ENCODE measurements at regions not wholly inside any gene's neighbourhood (a gene's known extent, or its start where the extent isn't known, plus 50 kb on each side); places are given as distances from the start of the nearest gene placed in this dataset.

- no peaks in the 10 kb centered on the region for H3K27me3 Mint-ChIP-seq (ENCODE audit: low read depth)
- H3K27ac Mint-ChIP-seq, result no peak overlapping the region
- Histone ChIP-seq H4K91ac (ENCODE audit: insufficient read length, low read depth, low read length) (no peak overlapping the region), H3K9me3 (ENCODE audit: control insufficient read depth, low read depth, low read length) (no peaks in the 10 kb centered on the region), H4K20me1 (ENCODE audit: control insufficient read depth, insufficient read depth, insufficient read length) (no peaks in the 10 kb centered on the region), H3K79me2 (ENCODE audit: insufficient read depth, low read length) (no peaks in the 10 kb centered on the region), H3K27me3 (ENCODE audit: insufficient read depth, low read length) (no peaks in the 10 kb centered on the region), H3K4me2 (ENCODE audit: insufficient read depth, insufficient read length, low read length) (no peak overlapping the region), H3K4me1 (ENCODE audit: insufficient read depth, low read length) (no peaks in the 10 kb centered on the region), H2BK120ac (ENCODE audit: low read depth, low read length, poor library complexity, severe bottlenecking) (no peak overlapping the region), H3K56ac (ENCODE audit: insufficient read length, low read depth, low read length) (no peak overlapping the region), H2AK5ac (ENCODE audit: insufficient read length, low read length) (no peak overlapping the region), H2BK15ac (ENCODE audit: low read depth, low read length) (no peak overlapping the region), H3T11ph (ENCODE audit: low read length) (no peak overlapping the region), H3K14ac (ENCODE audit: insufficient read depth, low read length) (no peak overlapping the region), H2BK12ac (ENCODE audit: insufficient read length, low read depth, low read length) (no peak overlapping the region), H3K23ac (ENCODE audit: insufficient read length, low read depth, low read length) (no peak overlapping the region), H4K5ac (ENCODE audit: insufficient read length, low read depth, low read length) (no peak overlapping the region), H3K18ac (ENCODE audit: insufficient read length, low read depth, low read length) (no peak overlapping the region), H3K23me2 (ENCODE audit: insufficient read length, low read depth, low read length, poor library complexity, severe bottlenecking) (no peaks in the 10 kb centered on the region), H3K4ac (ENCODE audit: low read depth, low read length) (no peak overlapping the region), H2BK5ac (ENCODE audit: insufficient read length, low read length) (no peak overlapping the region), H2BK20ac (ENCODE audit: low read depth, low read length, poor library complexity, severe bottlenecking) (no peak overlapping the region), H2AFZ (ENCODE audit: low read length) (no peak overlapping the region), H3K79me1 (ENCODE audit: insufficient read depth, low read depth, low read length, poor library complexity, severe bottlenecking) (no peaks in the 10 kb centered on the region), H3K27ac (ENCODE audit: insufficient read length, low read depth, low read length) (no peak overlapping the region), H3K9ac (ENCODE audit: extremely low read depth, insufficient read length, low read length) (no peak overlapping the region), H4K8ac (replicated peaks; ENCODE audit: insufficient read length, low read depth, low read length) (no peak overlapping the region)
- no peak for DNase-seq
- TF ChIP-seq CTCF (conservative IDR thresholded peaks at IDR 0.05), result no peak
- H3K4me3 Mint-ChIP-seq, result no peak overlapping the region
- H3K4me1 Mint-ChIP-seq, result no peaks in the 10 kb centered on the region
- peaks cover 0 to 3% of the 10 kb centered on the region in 2 experiments; a peak in 3 of 5 replicates for H3K9me3 Mint-ChIP-seq
- H3K36me3 Mint-ChIP-seq (ENCODE audit: insufficient read depth in 1 of 3, low read depth in 3 of 3), result no peaks in the 10 kb centered on the region
- no CpG with 5 or more reads among the region's 3 CpGs for WGBS (ENCODE audit: extremely low coverage, insufficient read length, low lambda C conversion rate)
Measured at GRCh38 chr20:12528591-12529041, 480.2 kb upstream of the SPTLC3 start.
